ENCODE measurements at regions not wholly inside any gene's neighbourhood (a gene's known extent, or its start where the extent isn't known, plus 50 kb on each side); places are given as distances from the start of the nearest gene placed in this dataset.

GRCh38 chr4:13109536-13109935 lies 374.6 kb downstream of the RAB28 start:
- ChIA-PET POLR2A (no interaction called here), CTCF (no interaction called here)
- Histone ChIP-seq H3K79me2 (ENCODE audit: insufficient read depth) (no peaks in the 10 kb centered on the region), H3K4me2 (no peak overlapping the region), H3K27ac (ENCODE audit: low read depth in 2 of 2, low read length in 1 of 2) (no peak overlapping the region), H3K9ac (no peak overlapping the region), H3K9me2 (no peaks in the 10 kb centered on the region), H3F3A (replicated peaks; ENCODE audit: insufficient read depth) (no peaks in the 10 kb centered on the region), H3K9me3 (no peaks in the 10 kb centered on the region), H3K4me3 (ENCODE audit: low read depth in 2 of 2, low read length in 1 of 2) (no peak overlapping the region), H3K4me1 (ENCODE audit: control insufficient read depth in 1 of 2, insufficient read depth in 2 of 2, low read depth in 1 of 2, low read length in 1 of 2) (no peaks in the 10 kb centered on the region), H4K20me1 (ENCODE audit: insufficient read depth) (no peaks in the 10 kb centered on the region), H3K27me3 (ENCODE audit: insufficient read depth) (no peaks in the 10 kb centered on the region), H2AFZ (ENCODE audit: low read depth) (no peak overlapping the region), H3K36me3 (replicated peaks in 1 of 2; ENCODE audit: control insufficient read depth in 1 of 2, insufficient read depth in 2 of 2, low read length in 1 of 2) (no peaks in the 10 kb centered on the region)
- 0% methylated on average over 1 of the region's 1 CpG for WGBS (ENCODE audit: low lambda C conversion rate)
- no peak for DNase-seq
- no peak for TF ChIP-seq IRF3 (IDR thresholded peaks at IDR 0.05; ENCODE audit: low read depth, low read length)
- TF ChIP-seq NRF1 (IDR thresholded peaks at IDR 0.05; ENCODE audit: low read depth, low read length) = no peak
- no peak for TF ChIP-seq FOXJ3 (CRISPR knock-in tag; IDR thresholded peaks at IDR 0.05)
- TF ChIP-seq FOXM1 (IDR thresholded peaks at IDR 0.05; ENCODE audit: low read depth) = no peak
- no peak for TF ChIP-seq TEAD4 (IDR thresholded peaks at IDR 0.05; ENCODE audit: borderline replicate concordance, insufficient read depth)
- TF ChIP-seq REST (IDR thresholded peaks at IDR 0.05; ENCODE audit: low read depth, low read length) = no peak
- TF ChIP-seq POLR2AphosphoS5 (IDR thresholded peaks at IDR 0.05; ENCODE audit: low read depth, low read length) = no peak
- TF ChIP-seq ELF1 (IDR thresholded peaks at IDR 0.05) = no peak
- no peak for TF ChIP-seq RAD21 (IDR thresholded peaks at IDR 0.05; ENCODE audit: low read length)
- TF ChIP-seq EP300 (IDR thresholded peaks at IDR 0.05; ENCODE audit: borderline replicate concordance in 1 of 2, low read depth in 1 of 2, low read length in 1 of 2) = no peak

- H3K4me1 ChIP-seq (ENCODE audit: control insufficient read depth in 1 of 2, insufficient read depth in 2 of 2, low read depth in 1 of 2, low read length in 1 of 2) = no peaks in the 10 kb centered on the region
- no peaks in the 10 kb centered on the region for H3K9me2 ChIP-seq
- POLR2A ChIA-PET = no interaction called here
- no peak for TF ChIP-seq NFIC (IDR thresholded peaks at IDR 0.05; ENCODE audit: borderline replicate concordance)
- no peaks in the 10 kb centered on the region for H3K36me3 ChIP-seq (replicated peaks in 1 of 2; ENCODE audit: control insufficient read depth in 1 of 2, insufficient read depth in 2 of 2, low read length in 1 of 2)
- H3F3A ChIP-seq (replicated peaks; ENCODE audit: insufficient read depth) = no peaks in the 10 kb centered on the region
- no peak overlapping the region for H3K4me3 ChIP-seq (ENCODE audit: low read depth in 2 of 2, low read length in 1 of 2)
- H3K27ac ChIP-seq (ENCODE audit: low read depth in 2 of 2, low read length in 1 of 2) = no peak overlapping the region
- no peaks in the 10 kb centered on the region for H3K9me3 ChIP-seq
- CTCF ChIA-PET = interaction anchor here (1.5 to 2.1 kb wide), 2 partner anchors 12 to 440 kb away, joined by 3 to 6 read pairs; no protein-coding TSS in a partner anchor
- H3K27me3 ChIP-seq (ENCODE audit: insufficient read depth) = no peaks in the 10 kb centered on the region
- H3K9ac ChIP-seq = no peak overlapping the region
- WGBS (ENCODE audit: low lambda C conversion rate) = 9% methylated on average over 1 of the region's 1 CpG
- no peak overlapping the region for H3K4me2 ChIP-seq
- H2AFZ ChIP-seq (ENCODE audit: low read depth) = no peak overlapping the region
- no peaks in the 10 kb centered on the region for H4K20me1 ChIP-seq (ENCODE audit: insufficient read depth)
- DNase-seq = no peak
- no peaks in the 10 kb centered on the region for H3K79me2 ChIP-seq (ENCODE audit: insufficient read depth)
Observed at GRCh38 chr4:13108096-13108495, 376.0 kb downstream of the RAB28 start.
